Muscle layer of duodenum (tissue), 2 donors: ENCODE measurements at regions not wholly inside any gene's neighbourhood (a gene's known extent, or its start where the extent isn't known, plus 50 kb on each side); places are given as distances from the start of the nearest gene placed in this dataset.
"Not testable (repeated sequence)": the region's sequence is repeated elsewhere in the genome, so short reads cannot be mapped to it uniquely, and the experiment has no call there.

Experiments used
- H3K27ac ChIP-seq: one replicate; pipeline ENCODE4 v1.7.0; 2013; ENCODE audit warnings: mild to moderate bottlenecking, low read length
- H3K27me3 ChIP-seq: one replicate; pipeline ENCODE4 v1.7.0; 2013; ENCODE audit warnings: low read depth, mild to moderate bottlenecking, control low read depth, low read length
- H3K36me3 ChIP-seq, 2 donors: one replicate each; pipeline ENCODE4 v1.7.0; 2013; ENCODE audit warnings: low read length in 2 of 2, control low read depth in 1 of 2, mild to moderate bottlenecking in 1 of 2; ENCODE audit not compliant: insufficient read depth in 2 of 2, control insufficient read depth in 1 of 2
- H3K4me1 ChIP-seq, 2 donors: one replicate each; pipeline ENCODE4 v1.7.0; 2013; ENCODE audit warnings: low read length in 2 of 2, mild to moderate bottlenecking in 2 of 2, control low read depth in 1 of 2, moderate library complexity in 1 of 2; ENCODE audit not compliant: insufficient read depth in 2 of 2, control insufficient read depth in 1 of 2
- H3K4me3 ChIP-seq, 2 donors: one replicate each; pipeline ENCODE4 v1.7.0; 2013; ENCODE audit warnings: low read length in 2 of 2, low read depth in 1 of 2, mild to moderate bottlenecking in 1 of 2
- H3K9me3 ChIP-seq, 2 donors: one replicate each; pipeline ENCODE4 v1.7.0; 2013; ENCODE audit warnings: low read length in 2 of 2, control low read depth in 1 of 2, mild to moderate bottlenecking in 1 of 2; ENCODE audit not compliant: control insufficient read depth in 1 of 2
- donor health status: healthy.

DNA sequence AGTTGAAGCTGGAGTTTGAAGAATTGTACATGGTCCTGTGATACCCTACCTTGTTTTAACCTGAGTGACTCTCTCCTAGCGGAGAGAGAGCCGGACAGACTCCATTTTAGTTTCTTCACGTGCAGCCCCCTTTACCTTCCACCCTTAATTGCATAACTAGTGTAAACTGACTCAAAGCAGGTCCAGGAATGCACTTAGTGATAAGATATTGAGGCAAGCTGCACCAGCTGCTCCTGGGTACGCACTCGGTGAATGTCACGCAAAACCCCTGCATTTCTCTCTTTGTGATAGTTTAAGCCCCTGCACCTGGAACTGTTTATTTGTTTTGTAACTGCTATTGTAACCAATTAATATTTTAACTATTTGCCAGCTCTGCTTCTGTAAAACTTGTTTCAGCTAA is 1620.5 kb downstream of the SPATA31A7 start:
- H3K9me3 ChIP-seq, H3K27me3 ChIP-seq, H3K4me1 ChIP-seq, H3K36me3 ChIP-seq, H3K4me3 ChIP-seq, H3K27ac ChIP-seq: not testable (repeated sequence)

DNA sequence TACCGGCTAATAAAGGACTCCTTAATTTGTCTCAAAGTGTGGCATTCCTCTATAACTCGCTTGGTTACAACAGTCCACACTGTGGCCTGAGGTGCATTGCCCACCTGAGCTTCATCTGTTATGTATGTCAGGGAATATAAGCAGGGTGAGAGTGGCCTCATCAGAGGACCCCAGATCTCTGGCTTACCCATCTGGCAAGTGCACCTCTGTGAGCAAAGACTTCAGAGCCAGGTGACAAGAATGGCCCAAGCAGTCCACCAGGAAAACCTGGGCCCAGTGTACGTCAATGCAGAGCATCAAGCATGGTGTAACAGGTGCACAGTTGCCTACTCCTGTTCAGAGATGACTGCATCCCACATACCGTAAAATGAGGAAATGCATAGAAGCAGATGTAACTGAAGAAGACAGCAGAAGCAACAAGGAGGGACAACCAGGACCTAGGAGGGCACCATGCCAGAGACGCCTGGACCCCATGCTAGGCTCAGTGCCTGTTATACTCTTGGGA is 1621.0 kb downstream of the SPATA31A7 start:
- H3K27ac ChIP-seq, H3K4me1 ChIP-seq, H3K9me3 ChIP-seq, H3K36me3 ChIP-seq, H3K4me3 ChIP-seq, H3K27me3 ChIP-seq: not testable (repeated sequence)

DNA sequence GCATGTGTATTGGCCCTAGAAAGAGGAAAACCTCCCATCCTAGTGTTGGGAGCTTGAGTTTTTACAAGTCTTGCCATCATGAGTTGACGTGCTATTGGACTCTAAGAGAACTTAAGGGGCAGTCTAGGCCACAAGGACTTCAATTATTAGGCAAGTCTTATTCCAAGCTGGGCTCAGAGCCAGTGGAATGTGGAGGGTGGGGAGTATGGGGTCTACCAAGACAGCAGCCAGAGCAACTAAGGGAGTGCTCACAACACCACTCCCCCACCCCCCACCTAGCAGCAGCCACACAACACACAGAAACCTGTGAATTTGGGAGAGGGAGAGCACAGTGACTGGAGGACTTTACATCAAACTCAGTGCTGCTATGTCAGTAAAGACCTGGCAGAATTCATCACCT is 1625.6 kb downstream of the SPATA31A7 start:
- not testable (repeated sequence) for H3K9me3 ChIP-seq, H3K27me3 ChIP-seq, H3K4me3 ChIP-seq, H3K4me1 ChIP-seq, H3K36me3 ChIP-seq, H3K27ac ChIP-seq

DNA sequence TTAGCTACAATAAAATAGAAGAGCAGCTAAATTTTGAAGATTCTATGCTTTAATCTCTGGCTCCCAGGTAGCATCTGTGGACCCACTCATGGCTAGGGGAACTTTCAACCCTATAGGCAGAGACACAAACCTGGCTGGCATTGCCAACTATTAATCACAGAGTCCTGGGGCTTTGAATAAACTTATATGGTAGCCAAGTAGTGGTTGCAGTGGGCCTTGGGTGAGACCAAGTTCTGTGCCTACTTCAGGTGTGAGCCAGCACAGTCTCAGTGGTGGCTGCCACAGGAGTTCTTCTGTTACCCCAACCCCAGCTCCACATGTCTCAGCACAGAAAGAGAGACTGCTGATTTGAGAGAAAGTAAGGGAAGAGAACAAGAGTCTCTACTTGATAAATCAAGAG is 1626.5 kb downstream of the SPATA31A7 start:
- H3K4me1 ChIP-seq, H3K36me3 ChIP-seq, H3K9me3 ChIP-seq, H3K27ac ChIP-seq, H3K4me3 ChIP-seq, H3K27me3 ChIP-seq: not testable (repeated sequence)

DNA sequence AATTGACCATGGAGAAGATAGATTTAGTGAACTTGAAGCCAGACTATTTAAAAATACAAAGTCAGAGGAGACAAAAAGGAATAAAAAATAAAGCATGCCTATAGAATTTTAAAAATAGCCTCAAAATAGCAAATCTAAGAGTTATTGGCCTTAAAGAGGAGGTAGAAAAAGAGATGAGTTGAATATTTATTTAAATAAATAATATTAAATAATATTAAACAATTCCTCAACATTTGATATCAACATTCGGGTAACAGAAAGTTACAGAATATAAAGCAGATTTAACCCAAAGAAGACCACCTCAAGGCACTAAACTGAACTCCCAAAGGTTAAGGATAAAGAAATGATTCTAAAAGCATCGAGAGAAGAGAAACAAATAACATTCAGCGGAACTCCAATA is 1627.4 kb downstream of the SPATA31A7 start:
- not testable (repeated sequence) for H3K4me3 ChIP-seq, H3K27me3 ChIP-seq, H3K36me3 ChIP-seq, H3K9me3 ChIP-seq, H3K4me1 ChIP-seq, H3K27ac ChIP-seq

DNA sequence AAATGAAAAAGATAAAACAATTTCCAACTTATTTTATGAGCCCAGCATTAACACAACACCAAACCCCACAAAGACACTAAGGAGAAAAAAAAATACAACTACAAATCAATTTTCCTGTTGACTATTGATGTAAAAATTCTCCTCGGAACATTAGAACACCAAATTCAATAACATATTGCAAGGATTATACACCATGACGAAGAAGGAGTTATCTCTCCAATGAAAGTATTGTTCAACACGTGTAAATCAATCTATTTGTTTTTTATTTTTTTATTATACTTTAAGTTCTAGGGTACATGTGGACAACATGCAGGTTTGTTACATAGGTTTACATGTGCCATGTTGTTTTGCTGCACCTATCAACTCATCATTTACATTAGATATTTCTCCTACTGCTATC is 1632.3 kb downstream of the SPATA31A7 start:
- H3K36me3 ChIP-seq, H3K4me3 ChIP-seq, H3K9me3 ChIP-seq, H3K4me1 ChIP-seq, H3K27ac ChIP-seq, H3K27me3 ChIP-seq: not testable (repeated sequence)

DNA sequence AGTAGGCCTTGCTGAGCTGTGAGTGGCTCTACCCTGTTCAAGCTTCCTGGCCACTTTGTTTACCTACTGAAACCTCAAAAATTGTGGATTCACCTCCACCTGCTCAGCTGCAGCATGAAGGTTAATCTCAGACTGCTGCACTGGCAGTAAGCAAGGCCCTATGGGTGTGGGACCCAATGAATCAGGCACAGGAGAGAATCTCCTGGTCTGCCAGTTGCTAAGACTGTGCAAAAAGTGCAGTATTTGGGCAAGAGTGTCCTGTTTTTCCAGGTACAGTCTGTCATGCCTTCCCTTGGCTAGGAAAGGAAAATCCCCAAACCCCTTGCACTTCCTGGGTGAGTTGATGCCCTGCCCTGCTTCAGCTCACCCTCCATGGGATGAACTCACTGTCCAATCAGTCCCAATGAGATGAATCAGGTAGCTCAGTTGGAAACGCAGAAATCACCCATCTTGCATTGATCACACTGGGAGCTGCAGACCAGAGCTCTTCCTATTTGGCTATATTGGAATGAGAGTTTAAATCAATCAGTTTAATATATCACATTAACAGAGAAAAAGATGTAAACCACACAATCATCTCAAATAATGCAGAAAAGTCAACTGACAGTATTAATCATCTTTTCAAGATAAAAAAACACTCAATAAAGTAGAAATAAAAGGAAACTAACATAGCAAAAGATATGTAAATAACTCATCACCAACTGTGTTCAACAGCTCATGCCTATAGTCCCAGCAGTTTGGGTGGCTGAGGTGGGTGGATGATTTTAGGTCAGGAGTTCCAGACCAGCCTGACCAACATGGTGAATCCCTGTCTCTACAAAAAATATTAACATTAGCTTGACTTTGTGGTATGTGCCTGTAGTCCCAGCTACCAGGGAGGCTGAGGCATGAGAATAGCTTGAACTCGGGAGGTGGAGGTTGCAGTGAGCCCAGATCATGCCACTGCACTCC is 1638.4 kb downstream of the SPATA31A7 start:
- not testable (repeated sequence) for H3K4me3 ChIP-seq, H3K9me3 ChIP-seq, H3K27me3 ChIP-seq, H3K27ac ChIP-seq, H3K36me3 ChIP-seq, H3K4me1 ChIP-seq

DNA sequence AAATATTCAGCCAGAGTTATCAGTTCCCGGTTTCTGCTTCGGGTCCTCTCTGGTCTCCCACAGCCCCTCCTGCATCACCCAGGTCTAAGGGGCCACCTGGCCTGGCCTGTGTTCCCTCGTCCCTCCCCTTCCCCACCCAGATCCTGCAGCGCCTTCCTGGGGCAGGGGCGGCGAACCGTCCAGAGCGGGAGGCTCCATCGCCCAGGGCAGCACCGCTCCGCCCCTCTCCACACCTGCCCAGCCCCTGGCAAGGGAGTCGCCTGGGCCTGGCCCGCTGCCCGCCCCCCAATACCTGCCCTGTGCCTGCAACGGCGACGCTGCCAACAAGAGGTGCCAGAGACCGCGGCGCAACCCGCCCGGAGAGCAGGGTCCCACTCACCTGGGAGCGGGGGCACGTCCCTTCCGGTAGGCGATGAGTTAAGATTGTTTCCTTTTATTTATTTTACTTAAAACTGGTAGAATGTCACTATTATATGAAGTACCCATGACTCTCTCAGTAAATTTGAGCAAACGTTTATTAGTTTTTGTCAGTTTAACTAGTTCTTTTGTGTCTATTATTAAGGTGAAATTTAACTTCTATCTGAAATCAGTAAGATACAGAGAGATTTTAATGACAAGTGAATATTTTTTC is 1641.1 kb downstream of the SPATA31A7 start:
- not testable (repeated sequence) for H3K4me1 ChIP-seq, H3K27ac ChIP-seq, H3K27me3 ChIP-seq, H3K36me3 ChIP-seq, H3K4me3 ChIP-seq, H3K9me3 ChIP-seq

DNA sequence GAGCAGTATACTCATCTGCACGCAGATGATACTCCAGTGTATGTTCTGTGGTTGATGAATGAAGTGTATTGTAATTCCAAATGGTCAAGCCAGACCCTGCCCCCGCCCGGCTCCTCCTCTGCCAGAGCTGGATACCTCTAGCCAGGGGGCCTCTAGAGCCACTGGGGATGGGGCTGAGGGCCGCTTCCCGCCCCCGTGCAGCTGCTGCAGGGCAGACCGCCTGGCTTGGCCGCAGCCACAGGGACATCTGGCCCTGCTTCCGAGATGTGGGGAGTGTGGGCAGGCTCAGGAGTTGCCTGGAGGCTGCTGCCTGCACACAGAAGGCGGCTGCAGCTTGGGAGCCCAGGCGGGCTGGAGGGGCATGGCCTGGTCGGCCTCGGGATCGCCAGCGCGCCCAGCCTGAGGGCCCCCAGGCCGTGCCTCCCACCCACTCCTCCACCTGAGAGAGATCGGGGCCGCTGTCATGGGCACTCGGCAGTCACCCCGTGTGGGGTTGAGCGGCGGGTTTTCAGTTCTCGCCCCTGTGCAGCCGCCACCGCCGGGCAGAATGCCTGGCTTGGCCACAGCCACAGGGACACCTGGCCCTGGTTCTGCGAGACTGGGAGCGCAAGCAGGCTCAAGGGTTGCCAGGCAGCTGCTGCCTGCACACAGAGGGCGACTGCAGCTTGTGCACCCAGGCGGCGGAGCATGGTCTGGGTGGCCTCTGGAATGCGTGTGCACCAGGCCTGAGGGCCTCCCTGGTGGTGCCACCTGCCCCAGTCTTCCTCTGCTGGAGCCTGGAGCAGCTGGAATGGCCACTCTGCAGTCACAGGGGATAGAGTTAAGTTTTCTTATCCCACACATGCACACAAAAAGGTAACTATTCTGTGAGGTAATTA is 1643.7 kb downstream of the SPATA31A7 start:
- not testable (repeated sequence) for H3K27ac ChIP-seq, H3K27me3 ChIP-seq, H3K9me3 ChIP-seq, H3K36me3 ChIP-seq, H3K4me3 ChIP-seq
- H3K4me1 ChIP-seq, result peaks cover 0 to 12% of the 10 kb centered on the region in 2 donors

DNA sequence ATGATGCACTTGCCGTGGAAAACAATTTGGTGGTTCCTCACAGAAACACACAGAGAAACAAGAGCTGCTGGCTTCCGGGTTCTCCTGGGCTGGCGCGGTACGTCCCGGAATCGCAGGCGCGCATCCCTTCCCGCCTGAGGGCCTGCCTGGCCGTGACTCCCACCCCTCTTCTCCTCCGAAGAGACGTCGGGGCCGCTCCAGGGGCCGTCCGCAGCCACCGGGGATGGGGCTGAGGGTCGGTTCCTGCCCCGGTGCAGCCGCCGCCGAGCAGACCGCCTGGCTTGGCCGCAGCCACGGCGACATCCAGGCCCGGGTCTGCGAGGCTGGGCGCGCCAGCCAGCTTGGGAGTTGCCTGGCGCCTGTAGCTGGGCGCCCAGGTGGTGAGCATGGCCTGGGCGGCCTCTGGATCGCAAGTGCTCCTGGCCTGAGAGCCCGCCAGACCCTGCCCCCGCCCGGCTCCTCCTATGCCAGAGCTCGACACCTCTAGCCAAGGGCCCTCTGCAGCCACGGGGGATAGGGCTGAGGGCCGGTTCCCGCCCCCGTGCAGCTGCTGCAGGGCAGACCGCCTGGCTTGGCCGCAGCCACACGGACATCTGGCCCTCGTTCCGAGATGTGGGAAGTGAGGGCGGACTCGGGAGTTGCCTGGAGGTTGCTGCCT is 1647.5 kb downstream of the SPATA31A7 start:
- not testable (repeated sequence) for H3K27me3 ChIP-seq, H3K9me3 ChIP-seq, H3K27ac ChIP-seq, H3K36me3 ChIP-seq
- Histone ChIP-seq H3K4me1 (peaks cover 0 to 12% of the 10 kb centered on the region in 2 donors), H3K4me3 (peak overlapping the region in 1 of 2 donors; percentile 66)
